NCI-H774 (cell line): ENCODE measurements at regions not wholly inside any gene's neighbourhood (a gene's known extent, or its start where the extent isn't known, plus 50 kb on each side); places are given as distances from the start of the nearest gene placed in this dataset.
"Not testable (repeated sequence)": the region's sequence is repeated elsewhere in the genome, so short reads cannot be mapped to it uniquely, and the experiment has no call there.

Source experiments
- DNase-seq: peaks from one replicate; lab custom pipeline; 2025; lab: John Stamatoyannopoulos, UW

DNA sequence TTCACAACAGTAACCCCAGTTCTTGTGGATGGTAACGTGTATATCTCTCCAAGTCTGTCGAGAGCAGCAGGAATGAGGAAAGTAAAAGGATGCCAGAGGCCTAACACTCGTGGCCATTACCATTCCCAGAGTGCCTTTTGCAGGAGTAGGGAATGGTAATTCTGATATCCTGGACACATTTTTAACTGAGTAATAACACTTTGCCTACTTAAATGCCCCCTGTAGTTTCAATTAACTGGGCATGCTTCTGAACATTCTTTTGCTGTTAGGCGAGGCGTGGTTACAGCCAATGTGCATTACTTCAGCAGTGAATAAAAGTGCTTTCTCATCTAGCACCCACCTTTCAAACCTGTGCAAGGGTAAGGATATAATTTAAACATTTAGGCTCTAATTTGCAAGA is 258.5 kb upstream of the ADGRL2 start:
- no peak for DNase-seq

DNA sequence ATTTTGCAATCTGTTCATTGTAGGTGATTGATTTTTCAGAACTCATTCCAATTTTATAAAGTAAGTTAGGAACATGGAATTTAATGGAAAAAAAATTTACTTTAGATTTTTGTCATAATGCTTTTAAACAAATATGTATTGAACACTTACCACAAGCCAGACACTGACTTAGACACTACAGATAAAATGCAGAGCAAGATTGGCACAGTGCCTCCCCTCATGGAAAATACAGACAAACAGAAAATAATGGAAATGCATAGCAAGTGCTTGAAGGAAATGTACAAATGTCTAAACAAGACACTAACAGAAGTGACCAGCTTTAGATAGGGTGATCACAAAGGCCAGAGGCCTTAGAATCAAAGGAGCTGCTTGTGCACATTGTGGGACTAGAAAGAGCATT is 260.5 kb upstream of the ADGRL2 start:
- no peak for DNase-seq

DNA sequence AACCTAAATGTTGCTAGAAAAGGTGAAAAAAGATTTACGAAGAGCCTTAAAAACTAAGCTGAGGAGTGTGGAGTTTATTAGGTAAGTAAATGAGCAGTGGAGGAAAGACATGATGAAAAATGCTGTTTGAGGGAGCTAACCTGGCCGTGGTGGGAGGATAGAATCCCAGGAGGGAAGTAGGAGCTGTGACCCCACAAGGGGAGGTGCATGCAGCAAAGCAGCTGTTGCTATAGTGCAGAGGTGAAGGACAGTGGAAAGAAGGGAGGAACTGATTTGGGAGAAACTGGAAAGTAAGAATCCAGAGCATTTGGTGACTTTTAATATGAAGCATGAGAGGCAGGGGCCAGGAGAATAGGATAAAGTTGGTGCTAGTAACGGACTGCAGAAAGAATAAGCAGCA is 271.7 kb upstream of the ADGRL2 start:
- no peak for DNase-seq

DNA sequence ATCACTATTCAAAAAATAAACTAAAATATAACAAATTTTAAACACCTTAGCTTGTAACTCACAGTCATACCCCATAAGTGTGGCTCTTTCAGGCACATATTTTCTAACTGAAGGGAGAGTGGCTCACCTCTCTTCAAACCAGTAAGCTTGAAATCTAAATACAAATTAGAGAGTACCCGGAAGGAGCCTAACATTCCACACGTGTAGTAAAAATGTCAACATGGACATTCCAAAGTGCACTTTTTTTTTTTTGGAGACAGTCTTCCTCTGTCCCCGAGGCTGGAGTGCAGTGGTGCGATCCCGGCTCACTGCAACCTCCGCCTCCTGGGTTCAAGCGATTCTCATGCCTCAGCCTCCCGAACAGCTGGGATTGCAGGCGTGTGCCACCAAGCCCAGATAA is 275.6 kb upstream of the ADGRL2 start:
- DNase-seq = no peak

DNA sequence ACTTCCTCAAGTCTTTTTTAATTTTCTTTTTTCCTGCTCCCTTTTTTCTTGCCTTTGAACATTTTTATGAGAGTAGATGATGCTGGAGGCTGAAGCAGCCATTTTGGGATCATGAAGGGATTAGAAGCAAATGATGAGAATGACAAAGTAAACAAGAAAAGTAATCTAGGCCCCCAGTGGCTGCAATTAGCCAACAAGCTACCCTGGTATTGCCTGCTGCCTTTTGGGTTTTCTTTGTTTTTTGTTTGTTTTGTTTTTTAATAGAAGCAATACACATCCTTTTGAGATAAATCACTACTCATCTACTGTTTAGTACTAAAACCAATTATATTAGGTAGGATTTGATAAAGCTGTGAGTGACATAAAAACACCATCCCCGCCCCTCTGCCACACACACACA is 280.7 kb upstream of the ADGRL2 start:
- no peak for DNase-seq

DNA sequence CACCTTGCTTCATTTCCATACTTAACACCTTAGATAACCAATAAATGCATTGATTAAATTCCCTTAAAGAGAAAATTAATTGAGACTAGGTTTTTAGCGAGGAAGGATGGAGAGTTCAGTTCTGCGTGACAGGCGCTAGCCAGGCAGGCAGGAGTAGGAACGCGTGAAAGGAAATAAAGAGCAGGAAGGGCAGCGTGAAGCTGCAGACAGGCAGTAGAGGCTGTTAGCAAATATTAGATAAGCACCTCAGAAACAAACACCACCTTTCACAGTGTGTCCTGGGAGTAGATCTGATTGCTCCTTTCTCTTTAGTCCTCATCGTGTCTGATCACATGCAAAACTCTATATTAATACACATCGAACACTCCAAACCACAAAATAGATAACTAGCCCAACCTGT is 282.7 kb upstream of the ADGRL2 start:
- DNase-seq = no peak

DNA sequence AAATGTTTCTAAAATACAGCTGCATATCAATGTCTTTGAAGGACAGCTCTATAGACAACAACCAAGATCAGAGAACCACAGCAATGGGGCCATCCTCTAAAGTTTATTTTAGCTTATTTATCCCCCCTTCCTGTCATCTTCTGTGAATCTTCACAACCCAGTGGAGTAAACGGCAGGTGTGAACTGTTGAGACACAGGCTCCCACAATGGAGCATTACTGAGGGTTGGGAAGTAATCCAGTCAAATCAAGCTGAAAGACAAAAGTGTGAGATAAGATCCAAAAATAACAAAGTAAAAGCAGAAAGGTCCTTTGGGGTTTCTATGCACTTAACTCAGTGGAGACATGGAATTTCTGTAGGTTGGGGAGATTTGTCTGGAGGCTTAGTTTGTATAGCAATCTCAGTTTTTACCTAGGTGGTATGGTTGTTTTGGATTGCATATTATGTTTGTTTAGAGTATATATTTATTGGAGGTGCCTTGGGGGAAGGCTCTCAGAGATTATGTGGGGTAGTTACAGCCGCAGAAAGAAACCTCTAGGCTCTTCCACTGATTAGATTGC is 286.9 kb upstream of the ADGRL2 start:
- DNase-seq = no peak

DNA sequence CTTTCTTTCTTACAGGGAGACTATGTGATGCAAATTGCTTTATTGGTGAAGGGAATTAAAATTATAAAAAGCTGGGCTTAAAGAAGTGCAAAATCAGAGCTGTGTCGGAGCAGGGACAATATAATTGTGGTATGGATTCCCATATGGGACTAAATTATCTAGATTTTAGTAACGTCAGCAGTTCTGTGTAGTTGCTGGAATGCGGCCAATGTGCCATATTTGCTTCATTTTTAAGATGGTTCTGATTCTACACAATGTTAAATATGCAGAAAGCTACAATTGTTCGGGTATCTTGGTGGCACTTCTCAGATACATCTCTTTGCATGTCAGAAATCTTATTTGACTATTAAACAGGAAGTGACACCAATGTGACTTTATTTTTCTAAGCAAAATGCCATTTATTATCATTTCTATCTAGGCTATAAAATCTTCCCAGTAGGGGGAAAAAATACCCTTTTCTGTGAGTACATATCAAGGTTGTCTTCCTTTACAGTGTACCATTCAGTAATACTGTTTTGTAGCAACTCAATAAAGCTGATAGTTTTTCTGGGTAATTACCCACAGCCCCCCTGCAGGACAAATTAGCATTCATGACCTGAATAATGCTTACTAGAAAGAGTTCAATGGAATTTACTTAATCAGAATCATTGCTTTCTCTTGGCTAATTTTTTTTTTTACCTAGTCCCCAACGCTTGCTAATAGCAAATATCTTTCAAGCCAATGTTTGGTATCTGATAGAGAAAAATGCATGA is 288.3 kb upstream of the ADGRL2 start:
- no peak for DNase-seq

DNA sequence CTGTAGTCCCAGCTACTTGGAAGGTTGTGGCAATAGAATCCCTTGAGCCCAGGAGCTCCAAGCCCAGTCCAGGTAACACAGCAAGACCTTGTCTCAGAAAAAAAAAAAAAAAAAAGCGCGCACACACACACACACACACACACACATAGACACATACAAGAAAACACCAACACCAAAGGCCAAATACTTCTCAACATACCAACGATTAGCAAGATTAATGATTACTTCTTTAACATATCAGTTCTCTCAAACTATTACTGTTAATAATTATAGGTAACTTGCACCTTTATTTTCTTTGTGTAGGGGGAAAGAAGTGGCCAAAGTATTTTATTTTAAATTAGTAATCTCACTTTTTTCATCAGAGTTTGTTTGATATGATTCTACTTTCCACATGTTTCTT is 289.5 kb upstream of the ADGRL2 start:
- DNase-seq = no peak

DNA sequence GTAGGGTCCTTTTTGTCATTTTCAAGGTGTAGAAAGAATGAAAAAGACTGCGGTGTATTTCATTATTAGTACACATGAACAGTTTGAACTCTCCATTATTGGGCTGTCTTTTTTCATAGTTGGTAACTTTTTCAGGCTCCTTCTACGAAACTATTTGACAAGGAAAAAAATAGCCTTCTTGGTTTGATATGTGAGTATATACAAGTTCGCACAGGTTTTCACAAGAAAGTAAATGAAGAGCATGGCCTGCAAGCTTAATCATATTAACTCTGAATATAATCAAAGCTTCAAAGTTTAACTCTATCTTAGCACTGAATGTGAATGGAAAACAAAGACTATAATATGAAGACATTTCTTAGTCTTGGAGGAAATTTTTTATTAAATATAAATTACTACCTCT is 290.0 kb upstream of the ADGRL2 start:
- DNase-seq = no peak

DNA sequence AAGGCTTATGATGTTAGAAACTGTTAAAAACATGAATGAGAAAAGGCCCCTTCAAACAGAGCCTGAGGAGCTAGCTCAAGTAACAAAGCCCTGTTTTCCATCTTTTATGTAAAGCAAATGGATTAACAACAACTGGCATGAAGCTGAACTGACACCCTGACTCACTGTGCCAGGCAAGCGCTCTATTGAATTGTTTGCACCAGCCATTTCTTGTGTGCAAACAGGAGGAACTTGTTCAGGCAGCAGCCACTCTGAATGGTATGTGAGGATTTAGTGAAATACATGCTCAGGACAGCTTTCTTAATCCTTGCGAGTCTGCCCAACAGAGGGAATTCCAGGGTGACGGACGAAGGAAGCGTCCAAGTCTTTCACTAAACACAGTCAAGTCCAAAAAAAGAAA is 291.1 kb upstream of the ADGRL2 start:
- no peak for DNase-seq

DNA sequence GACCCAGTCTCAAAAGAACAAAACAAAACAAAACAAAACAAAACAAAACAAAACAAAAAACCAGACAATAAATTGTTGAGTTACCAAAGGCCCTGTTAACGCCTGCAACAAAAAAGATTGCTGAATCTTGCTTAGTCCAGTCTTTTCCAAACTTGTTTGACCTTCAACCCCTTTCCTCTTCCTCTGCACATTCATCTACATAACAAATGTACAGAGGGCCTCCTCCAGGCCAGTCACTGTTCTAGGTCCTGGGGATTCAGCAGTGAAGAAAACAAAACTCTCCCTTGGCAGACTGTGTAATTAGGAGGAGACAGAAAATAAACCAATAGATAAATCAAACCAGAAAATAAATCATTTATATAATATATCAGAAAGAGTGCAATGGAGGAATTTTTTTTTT is 294.0 kb upstream of the ADGRL2 start:
- DNase-seq = no peak

DNA sequence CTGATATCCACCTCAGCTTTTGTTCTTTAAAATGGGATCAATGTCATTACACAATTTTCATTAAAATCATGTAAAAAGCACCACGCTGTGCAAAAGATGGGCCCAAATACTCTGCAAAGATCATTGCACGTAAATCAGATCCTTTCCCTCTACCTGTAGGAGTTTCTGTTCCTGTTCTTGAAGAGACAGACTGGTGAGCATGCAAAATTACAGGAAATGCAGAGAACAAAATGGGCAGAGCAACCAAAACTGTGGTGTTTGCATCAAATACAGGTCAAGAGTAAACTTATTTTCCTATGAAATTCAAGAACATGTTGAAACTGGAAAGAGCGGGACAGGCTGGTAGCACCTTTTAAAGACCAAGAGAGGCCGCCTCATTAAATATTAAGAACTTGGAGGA is 294.9 kb upstream of the ADGRL2 start:
- no peak for DNase-seq

DNA sequence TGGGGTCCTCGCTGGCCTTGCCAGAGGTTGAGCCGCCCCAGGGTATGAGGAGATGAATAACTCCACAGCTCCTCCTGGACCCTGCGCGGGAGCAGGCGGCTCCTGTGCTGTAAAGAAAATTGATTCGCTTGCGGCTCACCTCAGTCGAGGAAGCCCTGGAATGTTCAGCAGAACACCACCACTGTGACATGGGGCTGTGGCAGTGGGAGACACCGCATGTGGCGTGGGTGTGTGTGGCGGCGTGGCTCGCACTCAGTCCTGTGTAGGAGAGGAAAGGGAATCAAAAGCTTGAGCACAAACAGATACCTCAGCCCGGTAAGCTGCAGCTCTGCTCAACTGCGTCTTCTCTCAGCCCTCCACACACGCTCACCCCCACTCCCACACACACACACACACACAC is 295.9 kb upstream of the ADGRL2 start:
- DNase-seq = not testable (repeated sequence)

DNA sequence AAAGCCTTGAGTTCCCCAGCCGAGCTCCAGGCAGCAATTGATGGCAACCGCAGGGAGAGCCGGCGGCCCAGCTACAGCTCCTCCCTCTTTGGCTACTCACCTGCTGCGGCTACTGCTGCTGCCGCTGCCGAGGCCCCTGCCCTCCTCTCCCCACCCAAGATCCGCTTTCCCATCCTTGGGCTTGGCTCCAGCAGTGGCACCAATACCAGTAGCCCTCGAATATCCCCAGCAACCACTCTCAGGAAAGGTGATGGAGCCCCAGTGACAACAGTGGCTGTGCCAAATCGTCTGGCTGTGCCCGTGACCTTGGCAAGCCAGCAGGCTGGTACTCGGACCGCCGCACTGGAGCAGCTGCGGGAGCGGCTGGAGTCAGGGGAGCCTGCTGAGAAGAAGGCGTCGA is 298.0 kb upstream of the ADGRL2 start:
- not testable (repeated sequence) for DNase-seq

DNA sequence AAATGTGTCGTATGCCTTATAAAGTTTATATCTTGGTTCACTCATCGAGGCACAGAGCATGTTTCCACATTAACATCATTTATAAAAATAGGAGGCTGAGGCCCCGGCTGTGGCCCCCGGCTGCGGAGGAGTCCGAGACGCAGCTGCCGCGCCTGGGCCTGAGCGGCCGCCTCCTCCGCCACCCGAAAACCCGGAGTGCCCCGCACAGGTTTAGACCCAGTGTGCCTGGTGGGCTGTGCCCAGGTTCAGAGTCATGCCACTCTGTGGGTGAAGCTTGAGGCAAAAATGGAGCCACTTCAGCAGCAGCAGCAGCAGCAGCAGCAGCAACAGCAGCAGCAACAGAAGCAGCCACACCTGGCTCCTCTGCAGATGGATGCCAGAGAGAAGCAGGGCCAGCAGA is 299.2 kb upstream of the ADGRL2 start:
- DNase-seq = not testable (repeated sequence)

DNA sequence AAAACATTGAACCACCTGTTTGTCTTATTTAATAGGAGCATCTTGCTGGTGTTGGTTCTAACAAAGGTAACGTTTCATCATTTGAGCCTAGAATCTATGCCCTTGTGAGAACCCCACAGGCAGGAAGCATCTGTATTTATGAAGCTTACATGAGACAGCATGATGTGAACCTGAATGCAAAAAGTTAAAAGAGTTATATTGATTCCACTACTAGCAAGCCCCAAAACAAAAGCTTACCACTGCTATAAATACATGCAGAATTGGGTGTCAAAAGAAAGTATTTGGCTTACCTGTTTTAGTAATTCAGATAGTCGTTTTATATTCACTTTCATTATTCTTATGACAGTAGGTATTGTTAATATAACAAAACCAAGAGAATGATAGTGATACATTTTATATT is 301.2 kb upstream of the ADGRL2 start:
- DNase-seq = no peak

DNA sequence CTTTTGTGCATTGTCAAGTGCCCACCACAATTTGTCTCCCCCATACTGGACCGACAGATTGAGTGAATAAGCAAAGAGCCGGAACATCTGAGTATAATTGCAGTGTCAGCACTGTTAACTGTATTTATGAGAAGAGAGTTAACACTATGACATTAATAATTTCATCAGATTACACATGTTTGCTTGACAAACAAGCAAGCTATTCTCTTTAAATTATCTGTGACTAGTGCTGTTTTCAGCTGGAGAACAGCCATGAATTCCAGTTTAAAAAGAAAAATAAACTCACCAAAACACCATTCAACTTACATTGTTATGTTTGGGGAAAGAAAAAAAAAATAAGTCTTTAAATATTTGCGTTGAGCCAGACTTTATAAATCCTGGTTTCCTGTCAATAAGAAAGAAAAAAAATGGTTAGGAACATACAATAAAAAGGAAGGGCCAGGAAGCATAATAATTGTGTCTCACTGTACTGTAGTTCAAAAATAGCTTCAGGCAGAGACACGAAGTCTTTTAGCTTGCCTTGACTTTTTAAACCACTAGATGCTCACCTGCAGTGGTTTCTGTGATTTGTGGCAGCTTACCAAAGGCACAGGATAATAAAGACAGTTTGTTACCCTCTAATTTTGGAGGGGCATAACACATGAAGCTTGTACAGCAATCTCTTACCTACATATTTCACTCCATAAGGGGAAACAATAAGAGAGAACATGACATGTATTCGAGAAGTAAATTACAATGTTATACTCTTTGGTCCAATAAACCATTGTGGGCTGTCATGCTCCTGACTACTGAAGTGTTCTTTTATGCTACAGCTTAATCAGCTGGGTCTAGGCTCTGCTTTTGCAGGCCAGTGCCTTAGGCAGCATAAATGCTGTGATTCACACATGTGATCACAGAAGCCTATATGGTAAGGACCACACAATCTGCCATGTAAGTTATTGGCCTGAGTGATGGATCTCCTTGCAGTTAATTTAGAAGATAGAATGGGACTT is 302.0 kb upstream of the ADGRL2 start:
- peak; percentile 53 for DNase-seq

DNA sequence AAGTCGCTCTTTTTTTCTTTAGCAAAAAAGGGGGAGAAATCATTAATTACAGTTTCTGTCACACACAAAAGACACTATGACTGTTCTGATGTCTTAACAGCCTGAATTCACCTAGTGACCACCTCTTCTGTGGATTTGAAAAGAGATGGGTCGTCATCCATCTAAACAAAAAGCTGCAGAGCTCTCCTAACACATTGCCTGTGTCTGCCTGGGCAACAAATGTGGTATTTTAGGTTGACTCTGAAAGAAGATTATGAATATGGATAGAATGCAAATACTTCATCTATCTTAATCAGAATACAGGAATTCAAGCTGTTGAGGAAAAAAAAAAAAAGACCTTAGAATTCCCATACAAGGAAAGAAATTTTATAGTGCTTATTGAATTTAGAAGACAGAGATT is 304.4 kb upstream of the ADGRL2 start:
- no peak for DNase-seq

DNA sequence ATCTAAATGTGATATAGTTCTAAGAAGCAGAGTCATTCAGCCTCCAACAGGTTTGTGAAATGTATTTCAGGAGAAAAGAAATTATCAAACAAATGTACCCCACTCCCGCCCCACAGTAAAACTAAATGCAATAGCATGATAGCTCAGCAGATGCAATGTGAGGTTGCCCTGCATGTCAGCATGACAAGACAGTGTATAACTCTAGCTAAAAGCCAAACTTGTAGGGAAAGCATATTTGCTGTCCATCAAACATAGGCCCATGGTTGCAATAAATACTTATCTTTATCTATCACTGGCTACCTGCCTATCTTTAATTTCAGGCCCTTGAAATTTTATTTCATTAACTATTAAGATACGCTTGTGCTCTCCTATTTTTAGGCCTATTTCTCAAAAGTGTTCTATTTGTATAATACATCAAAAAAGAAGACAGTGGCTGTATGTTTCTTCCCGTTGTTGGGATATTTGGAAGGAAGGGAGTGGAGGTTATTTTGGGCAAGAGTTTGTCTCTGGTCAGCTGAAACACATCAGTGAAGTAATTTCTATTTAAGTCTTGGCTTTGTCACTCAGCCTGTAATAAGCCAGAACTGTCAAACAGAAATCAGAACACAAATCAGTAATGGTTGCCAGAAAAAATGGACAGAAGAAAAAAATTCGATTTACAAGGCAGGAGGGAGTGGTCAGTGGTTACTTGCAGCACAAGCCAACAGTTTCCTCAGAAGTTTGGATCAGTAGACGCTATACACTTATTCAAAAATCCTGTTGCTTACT is 307.4 kb upstream of the ADGRL2 start:
- DNase-seq = no peak

DNA sequence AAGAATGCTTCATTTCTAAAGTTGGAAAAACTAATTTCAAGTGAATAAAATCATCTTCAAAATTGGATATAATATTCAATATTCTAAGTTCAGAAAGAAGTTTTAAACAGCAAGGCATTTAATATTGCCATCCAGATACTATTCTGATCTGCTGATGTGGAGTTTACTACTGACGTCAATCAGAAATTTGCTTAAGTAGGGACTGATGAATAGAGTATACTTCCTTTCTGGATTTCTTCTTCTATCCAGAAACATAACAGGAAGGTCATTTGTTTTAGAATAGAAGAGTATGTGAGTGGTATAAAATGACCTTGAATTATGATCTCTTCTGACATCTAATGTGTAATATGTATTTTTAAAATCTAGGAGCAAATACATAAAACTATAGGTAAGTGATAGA is 308.1 kb upstream of the ADGRL2 start:
- no peak for DNase-seq

DNA sequence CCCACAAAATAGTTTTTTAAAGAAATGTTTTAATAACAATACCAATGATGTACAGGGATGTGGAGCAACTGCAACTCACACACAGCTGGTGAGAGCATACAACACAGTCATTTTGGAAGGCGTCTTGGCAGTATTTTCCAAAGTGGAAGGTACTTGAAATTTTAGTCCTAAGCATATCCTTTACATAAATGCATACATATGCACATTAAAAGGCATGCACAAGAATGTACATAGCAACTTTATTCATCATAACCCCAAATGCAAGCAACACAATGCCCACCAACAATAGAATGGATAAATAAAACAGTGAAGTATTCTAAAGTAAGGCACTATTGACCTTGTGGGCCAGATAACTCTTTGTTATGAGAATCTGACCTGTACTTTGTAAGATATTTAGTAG is 310.1 kb upstream of the ADGRL2 start:
- no peak for DNase-seq
